GM23338 (cell line): ENCODE measurements at regions not wholly inside any gene's neighbourhood (a gene's known extent, or its start where the extent isn't known, plus 50 kb on each side); places are given as distances from the start of the nearest gene placed in this dataset.

ENCODE experiments used
- ATAC-seq: fragments of 200-7000 bp; cut with Tn5 transposase; 3 replicates; pipeline ENCODE4 v1.9.1; 2020
- DNase-seq: peaks from one replicate; pipeline ENCODE4 v3.0.0-alpha.2; 2015; ENCODE audit warnings: low spot score
- H2AFZ ChIP-seq: fragments of 200-600 bp; sonication (generic); 2 replicates; pipeline ENCODE4 v1.8.0; 2016; ENCODE audit warnings: antibody characterized with exemption, mild to moderate bottlenecking, moderate library complexity
- H3F3A ChIP-seq: fragments of 200-600 bp; sonication (generic); replicated peaks from 2 replicates; pipeline ENCODE4 v1.8.0; 2017; ENCODE audit warnings: antibody characterized with exemption, mixed run types, low read depth
- H3K27ac ChIP-seq: fragments of 200-600 bp; sonication (generic); 2 replicates; pipeline ENCODE4 v1.6.1; 2016; ENCODE audit warnings: low read depth
- H3K27me3 ChIP-seq: fragments of 200-600 bp; sonication (generic); 2 replicates; pipeline ENCODE4 v1.8.0; 2016; ENCODE audit warnings: mild to moderate bottlenecking, mixed run types, moderate library complexity; ENCODE audit not compliant: insufficient read depth
- H3K36me3 ChIP-seq: fragments of 200-600 bp; sonication (generic); 2 replicates; pipeline ENCODE4 v1.8.0; 2016; ENCODE audit warnings: mild to moderate bottlenecking; ENCODE audit not compliant: insufficient read depth
- H3K4me1 ChIP-seq: fragments of 200-600 bp; sonication (generic); 2 replicates; pipeline ENCODE4 v1.8.0; 2016; ENCODE audit warnings: mild to moderate bottlenecking, moderate library complexity; ENCODE audit not compliant: insufficient read depth
- H3K4me2 ChIP-seq: fragments of 200-600 bp; sonication (generic); 2 replicates; pipeline ENCODE4 v1.7.1; 2017; ENCODE audit warnings: mixed run types
- H3K4me3 ChIP-seq: fragments of 200-600 bp; sonication (generic); 2 replicates; pipeline ENCODE4 v1.6.1; 2016; ENCODE audit warnings: mixed run types
- H3K79me2 ChIP-seq: fragments of 200-600 bp; sonication (generic); replicated peaks from 2 replicates; pipeline ENCODE4 v1.8.0; 2017; ENCODE audit warnings: mild to moderate bottlenecking; ENCODE audit not compliant: insufficient read depth
- H3K9me2 ChIP-seq: fragments of 200-600 bp; sonication (generic); 2 replicates; pipeline ENCODE4 v1.8.0; 2017; ENCODE audit not compliant: insufficient read depth
- H4K20me1 ChIP-seq: fragments of 200-600 bp; sonication (generic); replicated peaks from 2 replicates; pipeline ENCODE4 v1.8.0; 2017; ENCODE audit warnings: mild to moderate bottlenecking; ENCODE audit not compliant: insufficient read depth
- H3K27ac Mint-ChIP-seq: 2 replicates; pipeline ENCODE4 v1.8.0; 2020; ENCODE audit warnings: inconsistent platforms, mild to moderate bottlenecking, moderate library complexity, mixed read lengths
- H3K27me3 Mint-ChIP-seq: 3 replicates; pipeline ENCODE4 v1.8.0; 2022; ENCODE audit warnings: low read depth, mild to moderate bottlenecking, moderate library complexity, mixed read lengths, inconsistent platforms; ENCODE audit not compliant: insufficient read depth, poor library complexity
- H3K36me3 Mint-ChIP-seq: 3 replicates; pipeline ENCODE4 v1.8.0; 2021; ENCODE audit warnings: low read depth, mild to moderate bottlenecking, inconsistent platforms, moderate library complexity, mixed read lengths
- H3K4me1 Mint-ChIP-seq: 3 replicates; pipeline ENCODE4 v1.8.0; 2020; ENCODE audit warnings: mild to moderate bottlenecking, inconsistent platforms, mixed read lengths
- H3K4me3 Mint-ChIP-seq: 3 replicates; pipeline ENCODE4 v1.8.0; 2021; ENCODE audit warnings: moderate library complexity, mild to moderate bottlenecking, inconsistent platforms, mixed read lengths
- H3K9me3 Mint-ChIP-seq: 3 replicates; pipeline ENCODE4 v1.8.0; 2020; ENCODE audit warnings: moderate library complexity, mild to moderate bottlenecking, inconsistent platforms, mixed read lengths
- EZH2 ChIP-seq: fragments of 200-600 bp; sonication (generic); IDR thresholded peaks from one replicate; pipeline ENCODE4 v1.8.0; 2017; ENCODE audit warnings: antibody characterized with exemption, mild to moderate bottlenecking, low read depth; ENCODE audit not compliant: unreplicated experiment
- JUNB ChIP-seq: IDR thresholded peaks from one replicate; pipeline ENCODE4 v1.6.1; 2016; ENCODE audit warnings: antibody characterized with exemption; ENCODE audit not compliant: unreplicated experiment
- POLR2AphosphoS5 ChIP-seq: IDR thresholded peaks from 2 replicates; pipeline ENCODE4 v1.6.1; 2016; ENCODE audit warnings: antibody characterized with exemption, low read depth
- STAT1 ChIP-seq: IDR thresholded peaks from one replicate; pipeline ENCODE4 v1.6.1; 2016; ENCODE audit warnings: antibody characterized with exemption; ENCODE audit not compliant: unreplicated experiment
- ZNF331 ChIP-seq: fragments of 250-450 bp; sonication (Bioruptor Pico); IDR thresholded peaks from 2 replicates; pipeline ENCODE4 v1.5.0; 2020; ENCODE audit warnings: low read depth, mild to moderate bottlenecking, moderate library complexity
- TF ChIP-seq, protein P1 (sequence below): fragments of 250-450 bp; sonication (Bioruptor Pico); IDR thresholded peaks from 2 replicates; pipeline ENCODE4 v1.5.0; 2020; ENCODE audit warnings: mild to moderate bottlenecking, moderate library complexity
- TF ChIP-seq, protein P2 (sequence below): IDR thresholded peaks from 2 replicates; pipeline ENCODE4 v1.6.1; 2016; ENCODE audit warnings: antibody characterized with exemption

DNA sequence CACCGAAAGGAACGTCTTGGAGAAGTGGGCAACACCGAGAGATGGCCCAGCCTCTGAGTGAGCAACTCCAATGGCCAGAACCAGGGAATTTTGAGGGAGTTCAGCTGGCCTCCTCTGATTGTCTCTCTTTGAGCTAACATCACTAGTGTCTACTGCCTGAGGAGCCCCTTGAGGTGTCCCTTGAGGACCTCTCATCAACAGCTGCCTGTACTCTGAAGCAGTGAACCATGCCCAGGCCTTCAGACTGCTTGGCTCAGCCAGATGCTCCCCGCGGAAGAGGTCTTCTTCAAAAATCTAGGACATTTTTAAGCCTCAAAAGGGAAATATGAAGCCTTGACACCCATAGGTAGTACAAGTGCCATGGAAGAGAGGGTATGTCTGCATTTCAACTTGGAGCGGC is 430.4 kb downstream of the TXNL1 start:
- Histone ChIP-seq H2AFZ (no peak overlapping the region), H3K4me1 (peaks cover 7% of the 10 kb centered on the region; the same call in 1 of the 2 replicates), H3K27me3 (no peaks in the 10 kb centered on the region), H3K9me2 (peaks cover 3% of the 10 kb centered on the region; the same call in 1 of the 2 replicates), H3F3A (no peaks in the 10 kb centered on the region), H3K4me2 (no peak overlapping the region), H3K4me3 (no peak overlapping the region), H3K36me3 (no peaks in the 10 kb centered on the region; the same call in 1 of the 2 replicates), H3K27ac (no peak overlapping the region), H4K20me1 (no peaks in the 10 kb centered on the region), H3K79me2 (no peaks in the 10 kb centered on the region)
- ATAC-seq (no peak), DNase-seq (no peak)
- no peak overlapping the region for H3K4me3 Mint-ChIP-seq
- H3K4me1 Mint-ChIP-seq: peaks cover 6% of the 10 kb centered on the region; the same call in 2 of the 3 replicates
- no peaks in the 10 kb centered on the region for H3K27me3 Mint-ChIP-seq
- H3K36me3 Mint-ChIP-seq: peaks cover 2% of the 10 kb centered on the region; the same call in 1 of the 3 replicates
- no peak overlapping the region for H3K27ac Mint-ChIP-seq
- peaks cover 8% of the 10 kb centered on the region for H3K9me3 Mint-ChIP-seq
- TF ChIP-seq, protein P1, sequence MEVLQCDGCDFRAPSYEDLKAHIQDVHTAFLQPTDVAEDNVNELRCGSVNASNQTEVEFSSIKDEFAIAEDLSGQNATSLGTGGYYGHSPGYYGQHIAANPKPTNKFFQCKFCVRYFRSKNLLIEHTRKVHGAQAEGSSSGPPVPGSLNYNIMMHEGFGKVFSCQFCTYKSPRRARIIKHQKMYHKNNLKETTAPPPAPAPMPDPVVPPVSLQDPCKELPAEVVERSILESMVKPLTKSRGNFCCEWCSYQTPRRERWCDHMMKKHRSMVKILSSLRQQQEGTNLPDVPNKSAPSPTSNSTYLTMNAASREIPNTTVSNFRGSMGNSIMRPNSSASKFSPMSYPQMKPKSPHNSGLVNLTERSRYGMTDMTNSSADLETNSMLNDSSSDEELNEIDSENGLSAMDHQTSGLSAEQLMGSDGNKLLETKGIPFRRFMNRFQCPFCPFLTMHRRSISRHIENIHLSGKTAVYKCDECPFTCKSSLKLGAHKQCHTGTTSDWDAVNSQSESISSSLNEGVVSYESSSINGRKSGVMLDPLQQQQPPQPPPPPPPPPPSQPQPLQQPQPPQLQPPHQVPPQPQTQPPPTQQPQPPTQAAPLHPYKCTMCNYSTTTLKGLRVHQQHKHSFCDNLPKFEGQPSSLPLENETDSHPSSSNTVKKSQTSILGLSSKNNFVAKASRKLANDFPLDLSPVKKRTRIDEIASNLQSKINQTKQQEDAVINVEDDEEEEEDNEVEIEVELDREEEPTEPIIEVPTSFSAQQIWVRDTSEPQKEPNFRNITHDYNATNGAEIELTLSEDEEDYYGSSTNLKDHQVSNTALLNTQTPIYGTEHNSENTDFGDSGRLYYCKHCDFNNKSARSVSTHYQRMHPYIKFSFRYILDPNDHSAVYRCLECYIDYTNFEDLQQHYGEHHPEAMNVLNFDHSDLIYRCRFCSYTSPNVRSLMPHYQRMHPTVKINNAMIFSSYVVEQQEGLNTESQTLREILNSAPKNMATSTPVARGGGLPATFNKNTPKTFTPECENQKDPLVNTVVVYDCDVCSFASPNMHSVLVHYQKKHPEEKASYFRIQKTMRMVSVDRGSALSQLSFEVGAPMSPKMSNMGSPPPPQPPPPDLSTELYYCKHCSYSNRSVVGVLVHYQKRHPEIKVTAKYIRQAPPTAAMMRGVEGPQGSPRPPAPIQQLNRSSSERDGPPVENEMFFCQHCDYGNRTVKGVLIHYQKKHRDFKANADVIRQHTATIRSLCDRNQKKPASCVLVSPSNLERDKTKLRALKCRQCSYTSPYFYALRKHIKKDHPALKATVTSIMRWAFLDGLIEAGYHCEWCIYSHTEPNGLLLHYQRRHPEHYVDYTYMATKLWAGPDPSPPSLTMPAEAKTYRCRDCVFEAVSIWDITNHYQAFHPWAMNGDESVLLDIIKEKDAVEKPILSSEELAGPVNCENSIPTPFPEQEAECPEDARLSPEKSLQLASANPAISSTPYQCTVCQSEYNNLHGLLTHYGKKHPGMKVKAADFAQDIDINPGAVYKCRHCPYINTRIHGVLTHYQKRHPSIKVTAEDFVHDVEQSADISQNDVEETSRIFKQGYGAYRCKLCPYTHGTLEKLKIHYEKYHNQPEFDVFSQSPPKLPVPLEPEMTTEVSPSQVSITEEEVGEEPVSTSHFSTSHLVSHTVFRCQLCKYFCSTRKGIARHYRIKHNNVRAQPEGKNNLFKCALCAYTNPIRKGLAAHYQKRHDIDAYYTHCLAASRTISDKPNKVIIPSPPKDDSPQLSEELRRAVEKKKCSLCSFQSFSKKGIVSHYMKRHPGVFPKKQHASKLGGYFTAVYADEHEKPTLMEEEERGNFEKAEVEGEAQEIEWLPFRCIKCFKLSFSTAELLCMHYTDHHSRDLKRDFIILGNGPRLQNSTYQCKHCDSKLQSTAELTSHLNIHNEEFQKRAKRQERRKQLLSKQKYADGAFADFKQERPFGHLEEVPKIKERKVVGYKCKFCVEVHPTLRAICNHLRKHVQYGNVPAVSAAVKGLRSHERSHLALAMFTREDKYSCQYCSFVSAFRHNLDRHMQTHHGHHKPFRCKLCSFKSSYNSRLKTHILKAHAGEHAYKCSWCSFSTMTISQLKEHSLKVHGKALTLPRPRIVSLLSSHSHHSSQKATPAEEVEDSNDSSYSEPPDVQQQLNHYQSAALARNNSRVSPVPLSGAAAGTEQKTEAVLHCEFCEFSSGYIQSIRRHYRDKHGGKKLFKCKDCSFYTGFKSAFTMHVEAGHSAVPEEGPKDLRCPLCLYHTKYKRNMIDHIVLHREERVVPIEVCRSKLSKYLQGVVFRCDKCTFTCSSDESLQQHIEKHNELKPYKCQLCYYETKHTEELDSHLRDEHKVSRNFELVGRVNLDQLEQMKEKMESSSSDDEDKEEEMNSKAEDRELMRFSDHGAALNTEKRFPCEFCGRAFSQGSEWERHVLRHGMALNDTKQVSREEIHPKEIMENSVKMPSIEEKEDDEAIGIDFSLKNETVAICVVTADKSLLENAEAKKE (CRISPR knock-in tag): no peak
- TF ChIP-seq, protein P2, sequence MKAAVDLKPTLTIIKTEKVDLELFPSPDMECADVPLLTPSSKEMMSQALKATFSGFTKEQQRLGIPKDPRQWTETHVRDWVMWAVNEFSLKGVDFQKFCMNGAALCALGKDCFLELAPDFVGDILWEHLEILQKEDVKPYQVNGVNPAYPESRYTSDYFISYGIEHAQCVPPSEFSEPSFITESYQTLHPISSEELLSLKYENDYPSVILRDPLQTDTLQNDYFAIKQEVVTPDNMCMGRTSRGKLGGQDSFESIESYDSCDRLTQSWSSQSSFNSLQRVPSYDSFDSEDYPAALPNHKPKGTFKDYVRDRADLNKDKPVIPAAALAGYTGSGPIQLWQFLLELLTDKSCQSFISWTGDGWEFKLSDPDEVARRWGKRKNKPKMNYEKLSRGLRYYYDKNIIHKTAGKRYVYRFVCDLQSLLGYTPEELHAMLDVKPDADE: no peak
- no peak for TF ChIP-seq STAT1

DNA sequence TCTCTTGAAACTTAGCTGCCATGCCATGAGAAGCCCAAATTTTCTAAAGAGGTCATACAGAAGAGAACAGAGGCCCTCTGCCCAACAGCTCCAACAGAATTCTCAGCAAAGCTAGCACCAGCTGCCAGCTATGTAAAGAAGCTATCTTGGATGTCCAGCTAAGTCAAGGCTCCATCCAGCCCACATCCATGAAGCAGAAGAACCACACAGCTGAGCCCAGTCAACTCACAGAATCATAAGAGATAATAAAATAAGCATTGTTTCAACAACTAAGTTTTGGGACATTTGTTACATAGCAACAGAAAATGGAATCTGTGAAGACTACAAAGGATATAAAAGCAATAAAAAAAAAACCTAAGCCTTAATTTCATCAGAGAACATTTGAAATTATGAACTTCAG is 434.3 kb downstream of the TXNL1 start:
- Histone ChIP-seq H3K4me3 (no peak overlapping the region), H3K27me3 (no peaks in the 10 kb centered on the region), H4K20me1 (no peaks in the 10 kb centered on the region), H3F3A (no peaks in the 10 kb centered on the region), H3K79me2 (no peaks in the 10 kb centered on the region), H3K36me3 (no peaks in the 10 kb centered on the region; the same call in 1 of the 2 replicates), H3K4me2 (no peak overlapping the region), H3K4me1 (no peaks in the 10 kb centered on the region), H3K27ac (no peak overlapping the region), H3K9me2 (no peaks in the 10 kb centered on the region), H2AFZ (no peak overlapping the region)
- peaks cover 8% of the 10 kb centered on the region for H3K9me3 Mint-ChIP-seq
- no peaks in the 10 kb centered on the region for H3K27me3 Mint-ChIP-seq
- no peak overlapping the region for H3K27ac Mint-ChIP-seq
- no peak for DNase-seq
- no peak for ATAC-seq
- peak; percentile 94 for TF ChIP-seq ZNF331 (CRISPR knock-in tag)
- no peak for TF ChIP-seq JUNB
- no peak for TF ChIP-seq POLR2AphosphoS5
- no peak for TF ChIP-seq EZH2
- H3K36me3 Mint-ChIP-seq: peaks cover 2% of the 10 kb centered on the region; the same call in 1 of the 3 replicates
- H3K4me1 Mint-ChIP-seq: no peaks in the 10 kb centered on the region
- no peak overlapping the region for H3K4me3 Mint-ChIP-seq
